Hematopoietic multipotent progenitor cell treated with erythropoietin and hydrocortisone succinate and interleukin-3 and kit ligand, for 17 days (in vitro differentiated cells): ENCODE measurements at regions not wholly inside any gene's neighbourhood (a gene's known extent, or its start where the extent isn't known, plus 50 kb on each side); places are given as distances from the start of the nearest gene placed in this dataset.
"Not testable (repeated sequence)": the region's sequence is repeated elsewhere in the genome, so short reads cannot be mapped to it uniquely, and the experiment has no call there.

ENCODE experiments used
- DNase-seq: peaks from one replicate; pipeline ENCODE4 v3.0.0-alpha.2; 2015; ENCODE audit warnings: low spot score

DNA sequence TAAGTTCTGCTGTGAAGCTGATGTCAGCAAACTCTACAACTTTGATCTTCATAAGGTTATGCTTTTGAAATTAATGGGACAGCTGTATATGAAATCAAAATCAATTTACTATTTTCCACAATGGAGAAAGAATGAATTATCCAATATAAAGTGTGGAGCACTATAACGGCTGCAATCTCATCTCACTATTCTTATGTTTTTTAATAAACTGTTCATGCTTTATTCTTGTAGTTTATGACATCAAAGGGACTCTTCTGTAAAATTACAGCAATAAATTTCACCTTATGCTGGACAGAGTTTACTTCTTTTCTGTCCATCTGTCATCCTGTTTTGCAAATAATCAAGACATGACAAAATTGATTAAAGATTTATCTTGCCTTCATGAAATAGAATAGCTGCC is 192.5 kb downstream of the TECRL start:
- no peak for DNase-seq

DNA sequence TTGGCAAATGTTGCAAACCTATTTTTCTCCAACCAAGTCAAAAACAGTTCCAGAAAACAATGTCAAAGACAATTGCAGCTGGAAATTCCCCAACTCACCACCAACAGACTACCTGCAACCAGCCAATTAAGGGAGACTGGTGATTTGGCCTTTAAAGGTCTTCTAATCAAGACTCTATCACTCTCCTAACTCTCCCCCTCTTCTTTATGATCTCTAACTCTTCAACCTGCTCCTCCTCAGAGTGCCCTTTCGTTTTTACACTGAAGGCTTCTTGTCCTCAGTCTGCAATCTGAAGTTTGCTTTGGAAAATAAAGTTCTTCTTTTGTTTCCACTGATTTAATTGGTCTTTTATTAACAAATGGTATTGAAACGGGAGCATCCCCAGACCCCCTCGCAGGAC is 203.9 kb downstream of the TECRL start:
- no peak for DNase-seq

DNA sequence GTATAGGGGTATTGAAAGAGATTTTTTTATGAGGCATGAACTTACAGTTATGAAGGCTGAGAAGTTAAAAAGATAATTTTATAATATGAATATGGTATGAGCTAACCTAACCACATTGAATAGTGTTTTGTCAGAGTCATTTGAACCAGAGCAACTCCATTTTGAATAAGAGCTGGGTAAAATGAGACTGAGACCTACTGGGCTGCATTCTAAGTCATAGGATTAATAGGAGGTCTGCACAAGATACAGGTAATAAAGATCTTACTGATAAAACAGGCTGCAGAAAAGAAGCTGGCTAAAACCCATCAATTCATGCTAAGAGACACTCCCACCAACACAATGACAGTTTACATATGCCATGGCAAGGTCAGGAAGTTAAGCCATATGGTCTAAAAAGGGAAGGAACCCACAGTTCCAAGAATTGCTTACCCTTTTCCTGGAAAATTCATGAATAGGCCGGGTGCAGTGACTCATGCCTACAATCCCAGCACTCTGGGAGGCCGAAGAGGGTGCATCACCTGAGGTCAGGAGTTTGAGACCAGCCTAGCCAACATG is 209.2 kb downstream of the TECRL start:
- DNase-seq: no peak

DNA sequence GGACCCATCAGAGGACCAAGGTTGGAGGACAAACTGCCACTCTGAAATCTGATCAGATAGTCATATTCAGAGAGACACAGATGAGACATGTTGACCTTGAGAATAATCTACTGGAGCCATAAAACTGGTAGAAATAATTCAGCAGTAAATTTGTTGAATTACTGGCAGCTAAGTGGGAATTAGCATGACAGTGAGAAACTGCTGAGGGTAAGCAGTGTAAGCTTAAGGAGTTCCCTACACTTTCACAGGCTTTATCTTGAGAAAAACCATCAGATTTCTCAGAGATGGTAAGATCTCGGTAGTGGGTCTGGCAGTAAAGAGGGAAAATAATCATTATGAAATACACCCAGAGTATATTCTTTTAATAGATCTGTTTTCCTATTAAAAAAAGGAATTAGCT is 213.7 kb downstream of the TECRL start:
- DNase-seq: no peak

DNA sequence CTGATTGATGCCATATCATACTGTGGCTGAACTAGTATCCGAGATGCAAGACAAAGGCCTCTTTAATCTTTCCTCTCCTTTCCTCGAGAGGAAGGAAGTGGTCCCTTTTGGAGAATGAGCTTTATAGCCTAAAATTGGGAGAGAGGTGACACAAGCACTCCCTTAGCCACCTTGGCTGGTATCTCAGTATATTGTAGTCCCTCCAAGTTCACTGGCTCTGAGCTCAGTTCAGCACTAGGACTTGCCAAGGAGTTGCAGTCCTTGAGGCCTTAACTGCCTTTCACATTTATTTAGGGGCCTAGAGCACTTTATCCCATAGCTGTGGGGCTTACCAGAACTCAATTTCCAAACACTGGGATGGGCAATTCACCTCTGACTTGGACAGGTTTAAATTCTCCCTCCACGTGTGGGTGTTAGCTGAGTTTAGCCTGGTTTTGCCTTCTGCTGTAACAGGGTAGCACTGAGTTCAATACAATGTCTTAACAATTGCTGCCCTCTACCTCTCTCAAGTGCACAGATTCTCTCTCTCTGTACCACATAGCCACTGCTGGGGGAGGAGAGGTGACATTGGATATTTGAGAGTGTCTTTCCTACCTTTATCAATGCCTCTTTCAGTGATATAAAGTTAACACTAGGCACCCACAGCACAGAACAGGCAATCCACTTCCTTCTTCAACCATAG is 216.4 kb downstream of the TECRL start:
- no peak for DNase-seq

DNA sequence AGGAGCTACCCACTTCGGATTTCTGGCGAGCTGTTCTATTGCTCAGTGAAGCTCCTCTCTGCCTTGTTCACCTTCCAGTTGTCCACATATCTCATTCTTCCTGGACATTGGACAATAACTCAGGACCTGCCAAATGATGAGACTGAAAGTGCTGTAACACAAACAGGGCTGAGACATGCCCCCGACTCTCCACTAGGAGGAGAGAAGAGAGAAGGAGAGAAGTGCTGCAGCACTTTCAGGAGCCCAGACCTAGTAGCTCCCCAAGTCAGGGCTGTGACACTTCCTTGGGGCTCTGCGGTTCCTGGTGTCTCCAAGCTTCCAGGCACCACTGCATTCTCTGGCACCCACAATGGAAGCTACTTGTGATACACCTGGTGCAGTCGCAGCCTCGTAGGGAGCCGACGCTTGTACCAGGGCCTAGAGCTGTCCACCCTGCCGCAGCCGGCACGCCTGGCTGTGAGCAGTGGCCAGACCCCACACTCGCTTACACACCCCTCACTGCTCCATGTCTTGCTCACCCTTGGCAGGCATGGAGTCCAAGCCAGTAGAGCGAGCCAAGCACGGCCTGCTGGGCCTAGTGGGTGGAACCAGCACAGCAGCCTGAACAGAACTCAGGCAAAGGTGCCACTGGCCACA is 234.9 kb downstream of the TECRL start:
- no peak for DNase-seq

DNA sequence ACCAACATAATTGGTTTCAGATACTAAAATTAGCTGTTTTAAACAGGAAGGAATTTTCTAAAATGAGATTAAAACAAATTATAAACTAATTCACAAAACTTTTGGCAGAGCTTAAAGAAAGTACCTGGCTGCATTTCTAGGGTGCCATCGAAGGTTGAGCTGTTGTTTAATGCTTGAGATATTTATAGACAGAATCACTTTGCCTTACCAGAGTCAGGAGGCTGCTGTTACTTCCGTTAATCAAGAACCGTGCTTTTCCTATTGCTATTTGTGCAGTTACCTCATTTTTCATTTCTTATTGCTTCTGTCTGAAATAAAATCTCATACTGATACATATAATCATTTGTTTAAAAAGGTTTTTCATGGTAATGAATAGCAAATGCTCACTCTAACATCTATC is 242.9 kb downstream of the TECRL start:
- DNase-seq: no peak

DNA sequence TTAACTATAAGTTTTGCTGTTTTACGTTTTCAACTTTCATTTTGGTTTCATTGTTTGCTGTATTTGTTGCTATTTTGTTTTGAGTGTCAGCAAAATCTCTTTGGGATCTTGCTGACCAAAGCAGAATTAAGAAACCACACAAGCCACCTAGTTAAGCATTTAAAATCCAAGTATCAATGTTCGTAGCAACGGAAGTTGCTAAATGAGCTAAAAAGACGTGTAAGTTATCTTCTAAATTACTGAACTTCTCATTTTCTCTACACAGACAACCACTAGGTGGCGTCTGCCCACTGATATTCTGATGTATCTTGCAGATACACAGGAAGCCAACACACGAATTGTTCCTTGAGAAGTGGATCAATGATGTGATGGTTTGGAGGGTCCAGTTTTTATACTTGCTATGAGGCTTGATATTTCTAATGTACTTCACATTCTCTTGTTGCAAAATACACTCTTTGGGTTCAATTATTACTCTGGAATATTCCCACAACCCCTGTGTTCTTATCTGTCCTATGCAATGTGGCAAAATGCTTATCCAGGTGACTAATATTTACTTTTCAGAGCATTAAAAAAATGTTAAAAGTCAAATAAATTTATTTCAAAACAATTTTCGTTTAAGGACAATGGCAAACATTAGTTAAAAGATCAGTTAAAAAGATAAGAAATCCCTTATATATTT is 250.5 kb downstream of the TECRL start:
- peak; percentile 15 for DNase-seq

DNA sequence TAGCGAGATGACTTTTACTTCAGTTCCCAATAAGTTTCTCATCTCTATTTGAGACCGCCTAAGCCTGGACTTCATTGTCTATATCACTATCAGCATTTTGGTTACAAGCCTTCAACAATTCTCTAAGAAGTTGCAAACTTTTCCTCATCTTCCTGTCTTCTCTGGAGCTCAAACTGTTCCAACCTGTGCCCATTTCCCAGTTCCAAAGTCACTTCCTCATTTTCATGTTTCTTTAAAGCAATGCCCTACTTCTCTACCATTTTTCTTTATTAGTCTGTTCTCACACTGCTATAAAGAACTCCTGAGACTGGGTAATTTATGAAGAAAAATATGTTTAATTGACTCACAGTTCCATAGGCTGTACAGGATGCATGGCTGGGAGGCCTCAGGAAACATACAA is 251.9 kb downstream of the TECRL start:
- DNase-seq: no peak

DNA sequence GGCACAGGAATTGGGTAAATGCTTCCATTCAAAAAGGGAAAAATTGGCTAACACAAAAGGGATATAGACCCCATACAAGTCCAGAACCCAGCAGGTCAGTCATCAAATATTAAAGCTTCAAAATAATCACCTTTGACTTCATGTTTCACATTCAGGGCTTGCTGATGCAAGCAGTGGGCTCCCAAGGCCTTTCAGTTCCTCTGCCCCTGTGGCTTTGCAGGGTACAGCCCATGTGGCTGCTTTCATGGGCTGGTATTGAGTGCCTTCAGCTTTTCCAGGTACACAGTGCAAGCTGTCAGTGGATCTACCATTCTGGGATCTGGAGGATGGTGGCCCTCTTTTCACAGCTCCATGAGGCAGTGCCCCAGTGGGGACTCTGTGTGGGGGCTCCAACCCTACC is 253.0 kb downstream of the TECRL start:
- no peak for DNase-seq

DNA sequence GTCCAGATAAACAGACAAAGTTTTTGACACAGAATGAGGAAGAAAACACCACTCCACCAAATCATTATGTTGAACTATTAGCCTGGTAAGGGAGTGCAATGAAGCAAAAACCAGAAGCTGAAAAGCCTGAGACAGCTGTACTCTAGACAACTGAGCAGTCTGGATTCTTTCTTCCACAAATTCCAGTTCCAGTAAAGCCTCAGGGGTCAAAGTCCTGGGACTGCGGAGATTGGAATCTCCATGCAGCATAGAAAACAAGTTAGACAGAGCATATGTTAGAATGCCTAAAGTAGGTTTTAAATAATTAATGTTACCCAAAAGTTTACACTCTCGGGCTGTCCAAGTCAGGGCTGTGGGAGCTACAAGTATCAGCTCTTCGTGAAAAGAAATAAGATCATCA is 263.2 kb downstream of the TECRL start:
- DNase-seq: no peak

DNA sequence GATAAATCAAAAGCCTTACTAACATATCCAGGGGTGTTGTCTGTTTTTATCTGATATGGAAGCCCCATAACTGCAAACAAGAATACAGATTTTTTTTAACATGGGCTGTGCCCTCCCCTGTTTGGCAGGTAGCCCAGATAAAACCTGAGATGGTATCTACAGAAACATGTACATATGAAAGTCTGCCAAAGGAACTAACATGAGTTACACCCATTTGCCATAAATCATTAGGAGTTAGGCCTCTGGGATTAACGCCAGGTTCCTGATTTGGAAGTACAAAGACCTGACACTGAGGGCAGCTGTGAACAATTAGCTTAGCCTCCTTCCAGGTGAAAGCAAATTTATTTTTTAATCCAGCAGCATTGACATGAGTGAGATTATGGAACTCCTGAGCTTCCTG is 264.3 kb downstream of the TECRL start:
- no peak for DNase-seq

DNA sequence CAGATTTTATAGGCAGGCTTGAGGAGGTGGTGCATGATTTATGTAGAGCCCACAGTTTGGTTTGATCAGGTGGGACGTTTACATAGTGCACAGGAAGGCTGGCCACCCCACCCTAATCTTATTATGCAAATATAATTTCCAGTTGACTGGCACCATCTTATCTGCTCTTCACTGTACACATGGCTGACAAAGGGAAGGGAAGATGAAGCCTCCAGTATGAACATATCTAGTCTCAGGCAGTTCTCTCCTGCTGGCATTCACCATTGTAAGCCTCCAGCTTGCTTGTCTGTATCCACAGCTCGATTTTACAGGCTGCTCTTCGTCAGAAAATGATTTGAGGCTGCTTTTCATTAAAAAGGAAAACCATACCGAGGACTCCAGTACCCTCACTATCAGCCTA is 278.3 kb downstream of the TECRL start:
- DNase-seq: no peak

DNA sequence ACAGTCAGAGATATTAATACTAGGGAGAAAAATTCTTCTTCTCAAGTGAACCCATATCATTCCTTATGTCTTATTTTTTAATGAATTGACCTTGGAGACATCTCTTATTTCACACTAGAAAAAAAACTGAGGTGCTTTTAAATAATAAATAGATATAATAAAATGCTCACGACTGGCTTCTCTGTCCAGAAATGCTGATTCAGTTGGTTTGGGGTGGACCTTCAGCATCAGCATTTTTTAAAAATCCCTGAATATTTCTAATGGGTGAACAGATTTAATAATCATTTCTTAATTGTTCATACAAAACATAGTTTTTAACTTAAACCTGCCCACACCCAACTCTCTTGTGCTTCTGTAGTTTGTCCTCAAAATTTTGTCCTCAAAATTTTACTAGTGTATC is 283.9 kb downstream of the TECRL start:
- no peak for DNase-seq

DNA sequence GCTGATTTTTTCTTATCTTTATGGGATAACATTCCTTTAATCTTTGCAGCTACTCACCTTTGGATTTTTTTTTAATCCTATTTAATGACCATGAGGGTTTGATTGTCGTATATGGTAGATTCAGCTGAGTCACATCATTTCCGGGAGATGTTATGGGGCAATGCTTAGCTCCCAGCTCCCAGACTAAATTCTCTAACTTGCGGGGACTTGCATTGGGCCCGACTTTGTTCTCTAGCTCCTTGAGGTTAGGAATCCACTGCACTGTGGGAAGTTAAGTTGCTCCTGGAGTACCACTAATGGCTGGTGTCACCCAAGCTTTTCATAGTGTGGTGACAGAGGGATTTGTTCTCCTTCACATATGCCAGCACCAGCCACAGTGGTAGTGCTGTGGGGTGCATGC is 287.4 kb downstream of the TECRL start:
- no peak for DNase-seq

DNA sequence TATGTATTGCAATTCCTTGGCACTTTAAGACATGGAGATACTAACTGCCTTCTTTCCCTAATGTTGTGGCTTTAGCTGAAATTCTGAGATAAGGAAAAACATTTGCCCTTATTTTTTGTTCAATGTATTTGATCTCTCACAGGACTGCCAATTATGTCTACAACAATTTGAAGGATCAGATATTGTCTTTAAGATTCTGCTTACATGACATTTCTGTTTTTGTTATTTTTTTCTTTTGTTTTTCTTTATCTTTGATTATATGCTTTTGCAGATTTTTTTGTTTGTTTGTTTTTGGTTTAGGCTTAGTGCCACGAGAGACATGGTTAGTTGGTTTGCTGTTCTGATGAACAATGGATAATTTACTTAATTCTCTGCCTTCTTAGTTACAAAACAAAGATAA is 303.3 kb downstream of the TECRL start:
- no peak for DNase-seq

DNA sequence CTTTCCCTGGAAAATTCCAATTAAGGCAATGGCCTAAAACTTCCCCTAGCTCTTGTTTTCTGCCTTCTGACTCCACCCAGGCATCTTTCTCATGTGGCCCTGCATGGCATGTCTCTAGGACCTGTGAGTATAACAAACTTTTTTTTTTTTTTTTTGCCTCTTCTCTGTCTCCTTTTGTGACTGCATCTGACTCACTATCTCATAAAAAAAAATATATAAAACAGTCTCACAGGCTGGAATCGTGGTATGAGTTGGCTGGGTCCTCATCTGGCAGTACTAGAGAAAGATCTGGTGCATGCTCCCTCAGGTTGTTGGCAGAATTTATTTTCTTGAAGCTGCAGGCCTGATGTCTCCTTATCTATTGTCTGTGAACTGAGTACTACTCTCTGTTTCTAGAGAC is 313.9 kb downstream of the TECRL start:
- DNase-seq: no peak

DNA sequence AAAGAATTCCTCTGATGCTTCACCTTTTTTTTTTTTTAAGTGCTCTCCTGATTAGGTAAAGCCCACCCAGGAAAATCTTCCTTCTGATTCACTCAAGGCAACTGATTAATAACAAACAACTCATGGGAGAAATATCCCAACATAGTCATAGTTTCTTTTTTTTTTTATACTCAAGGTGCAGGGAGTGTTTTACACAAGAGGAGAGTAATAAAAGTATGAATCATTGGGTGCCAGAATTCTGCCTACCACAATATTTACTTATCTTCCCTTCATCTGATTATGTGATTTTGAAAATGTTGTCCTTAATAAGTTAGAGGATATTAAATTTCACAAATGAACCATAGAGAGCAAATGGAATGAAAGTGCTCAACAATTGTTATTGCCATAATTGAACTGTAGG is 329.9 kb downstream of the TECRL start:
- no peak for DNase-seq

DNA sequence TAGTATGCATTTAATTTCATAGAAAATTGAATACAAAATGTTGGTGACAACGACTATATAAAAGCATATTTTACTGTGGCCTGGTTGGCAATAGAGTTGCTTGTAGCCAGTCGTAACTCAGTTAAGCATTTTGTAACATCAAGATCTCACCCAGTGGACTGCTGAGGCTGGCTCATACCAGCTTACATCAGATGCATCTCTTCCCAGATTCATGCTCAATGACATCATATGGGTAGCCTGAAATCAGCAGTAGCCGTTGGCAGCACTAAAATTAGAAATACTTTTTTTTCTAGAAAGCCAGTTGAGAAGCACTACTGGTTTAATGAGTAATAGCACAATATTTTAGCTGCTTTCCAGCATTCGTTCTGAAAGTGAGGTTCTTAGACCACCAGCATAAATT is 341.2 kb downstream of the TECRL start:
- DNase-seq: no peak

DNA sequence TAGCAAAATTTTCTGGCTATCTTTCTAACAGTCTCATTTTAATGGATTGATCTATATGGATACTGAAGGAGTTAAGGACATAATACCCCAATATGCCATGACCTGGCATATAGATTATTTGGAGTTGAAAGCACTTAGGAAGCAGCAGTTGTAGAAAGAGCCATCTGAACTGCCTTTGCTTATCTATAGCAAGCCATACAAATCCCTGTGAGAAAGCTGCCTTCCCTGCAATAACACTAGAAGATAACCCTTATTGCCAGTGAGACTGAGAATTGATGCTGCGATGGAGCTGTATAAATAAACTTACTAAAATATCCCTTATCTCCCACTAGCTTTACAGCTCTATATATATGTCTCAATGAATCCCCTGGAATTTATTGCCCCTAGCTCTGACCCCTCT is 346.3 kb downstream of the TECRL start:
- DNase-seq: no peak

DNA sequence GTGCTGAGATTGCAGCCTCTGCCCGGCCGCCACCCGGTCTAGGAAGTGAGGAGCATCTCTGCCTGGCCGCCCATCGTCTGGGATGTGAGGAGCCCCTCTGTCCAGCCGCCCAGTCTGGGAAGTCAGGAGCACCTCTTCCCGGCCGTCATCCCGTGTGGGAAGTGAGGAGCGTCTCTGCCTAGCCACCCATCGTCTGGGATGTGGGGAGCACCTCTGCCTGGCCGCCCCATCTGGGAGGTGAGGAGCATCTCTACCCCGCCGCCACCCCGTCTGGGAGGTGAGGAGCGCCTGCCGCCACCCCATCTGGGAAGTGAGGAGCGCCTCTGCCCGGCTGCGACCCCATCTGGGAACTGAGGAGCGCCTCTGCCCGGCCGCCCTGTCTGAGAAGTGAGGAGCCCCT is 372.2 kb downstream of the TECRL start:
- DNase-seq: not testable (repeated sequence)

DNA sequence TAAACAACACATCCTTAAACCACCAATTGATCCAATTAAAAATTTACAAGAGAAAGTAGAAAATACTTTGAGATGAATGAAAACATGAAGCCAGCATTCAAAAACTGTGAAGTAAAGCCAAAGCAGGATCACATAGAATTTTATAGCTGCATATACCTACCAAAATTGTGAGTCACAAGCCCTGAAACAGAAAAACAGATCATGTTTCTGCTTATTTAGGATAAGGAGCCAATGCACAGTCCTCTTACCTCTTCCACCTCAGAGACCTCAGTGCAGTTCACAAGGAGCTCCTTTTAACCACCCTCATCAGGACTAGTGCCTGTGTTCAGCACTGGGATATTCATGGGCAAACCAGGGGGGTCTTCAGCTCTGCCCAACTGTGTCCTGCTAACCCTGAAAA is 386.7 kb downstream of the TECRL start:
- DNase-seq: no peak

DNA sequence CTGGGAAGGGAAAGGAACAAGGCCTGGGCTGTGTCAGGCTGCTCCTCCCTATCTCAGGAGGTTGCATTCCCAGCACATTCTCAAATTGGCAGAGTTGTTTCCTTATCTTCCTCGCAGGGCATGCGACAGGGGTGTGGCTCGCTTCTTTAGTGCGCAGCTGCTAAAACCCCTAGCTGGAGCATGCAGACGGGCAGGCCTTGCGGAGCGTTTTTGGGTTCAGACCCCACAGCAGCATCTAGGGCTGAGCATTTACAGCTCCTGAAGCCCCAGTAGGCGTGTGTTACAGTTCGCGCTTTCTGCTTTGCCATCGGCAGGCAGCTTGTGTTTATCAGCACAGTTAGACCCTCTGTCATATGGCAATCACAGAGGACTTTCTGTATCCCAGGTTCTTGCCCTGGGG is 392.4 kb downstream of the TECRL start:
- DNase-seq: no peak
